Suprapubic skin (tissue), 4 donors: ENCODE measurements at regions not wholly inside any gene's neighbourhood (a gene's known extent, or its start where the extent isn't known, plus 50 kb on each side); places are given as distances from the start of the nearest gene placed in this dataset.

Experiments used
- DNase-seq, 2 donors: peaks; one replicate each; pipeline ENCODE4 v3.0.0-alpha.2; 2019; ENCODE audit warnings: low spot score in 2 of 2
- H3K27ac ChIP-seq: fragments of 200-600 bp; sonication (generic); one replicate; pipeline ENCODE4 v1.5.1; 2019
- H3K27me3 ChIP-seq: fragments of 200-600 bp; sonication (generic); one replicate; pipeline ENCODE4 v1.5.1; 2019
- H3K36me3 ChIP-seq: fragments of 200-600 bp; sonication (generic); one replicate; pipeline ENCODE4 v1.5.1; 2019
- H3K4me1 ChIP-seq: fragments of 200-600 bp; sonication (generic); one replicate; pipeline ENCODE4 v1.5.1; 2019
- H3K4me3 ChIP-seq: fragments of 200-600 bp; sonication (generic); one replicate; pipeline ENCODE4 v1.5.1; 2019; ENCODE audit warnings: mild to moderate bottlenecking
- H3K9me3 ChIP-seq: fragments of 200-600 bp; sonication (generic); one replicate; pipeline ENCODE4 v1.5.1; 2019
- EP300 ChIP-seq: sonication (generic); formaldehyde crosslinking; IDR thresholded peaks from one replicate; pipeline ENCODE4 v1.6.1; 2017; ENCODE audit warnings: antibody characterized with exemption
- POLR2A ChIP-seq, 2 donors: fragments of 450-650 bp; IDR thresholded peaks; one replicate each; pipeline ENCODE4 v1.6.1; 2017; ENCODE audit warnings: antibody characterized with exemption in 2 of 2, mild to moderate bottlenecking in 2 of 2, moderate library complexity in 2 of 2
- POLR2AphosphoS5 ChIP-seq, 3 donors: sonication (generic); formaldehyde crosslinking; IDR thresholded peaks; one replicate each; pipeline ENCODE4 v1.6.1; 2017; ENCODE audit warnings: antibody characterized with exemption in 3 of 3
- WGBS: methylation state at CpG from one replicate; pipeline ENCODE4 v1.1.5; 2018; 5-methylcytosine and 5-hydroxymethylcytosine counted together
- TF ChIP-seq, protein P1 (sequence below), 2 donors: fragments of 200-600 bp in 1 of 2; fragments of 450-650 bp in 1 of 2; sonication (generic) in 1 of 2; IDR thresholded peaks; one replicate each; pipeline ENCODE4 v1.5.1; 2016 to 2019; ENCODE audit warnings: antibody characterized with exemption in 2 of 2, mild to moderate bottlenecking in 1 of 2, moderate library complexity in 1 of 2

DNA sequence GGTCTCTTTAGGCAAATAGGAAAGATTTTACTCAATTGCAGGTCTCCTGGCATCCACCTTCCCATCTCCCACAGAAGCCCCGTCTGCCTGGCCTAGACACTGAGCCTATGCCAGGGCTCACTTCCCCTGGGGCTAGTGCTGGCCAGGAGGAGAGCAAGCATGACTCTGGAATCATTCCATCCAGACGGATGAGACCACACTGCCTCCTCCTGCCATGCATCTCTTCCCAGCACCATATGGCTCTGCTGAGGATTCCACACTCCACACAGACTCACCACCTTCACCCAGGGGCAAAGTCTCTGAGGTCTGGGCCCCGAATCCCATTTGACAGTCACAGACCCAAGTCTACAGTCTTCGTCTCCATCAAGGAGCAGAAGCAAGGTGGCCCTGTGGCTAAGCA lies 346.5 kb downstream of the C16orf95 start:
- Histone ChIP-seq H3K36me3 (no peaks in the 10 kb centered on the region), H3K27me3 (no peaks in the 10 kb centered on the region), H3K4me3 (no peak overlapping the region), H3K27ac (no peak overlapping the region), H3K4me1 (no peaks in the 10 kb centered on the region), H3K9me3 (no peaks in the 10 kb centered on the region)
- DNase-seq = no peak
- 77% methylated on average over 3 of the region's 4 CpGs for WGBS
- TF ChIP-seq POLR2A (IDR thresholded peaks at IDR 0.05) (no peak), EP300 (no peak), POLR2AphosphoS5 (IDR thresholded peaks at IDR 0.05) (no peak)
- TF ChIP-seq, protein P1, sequence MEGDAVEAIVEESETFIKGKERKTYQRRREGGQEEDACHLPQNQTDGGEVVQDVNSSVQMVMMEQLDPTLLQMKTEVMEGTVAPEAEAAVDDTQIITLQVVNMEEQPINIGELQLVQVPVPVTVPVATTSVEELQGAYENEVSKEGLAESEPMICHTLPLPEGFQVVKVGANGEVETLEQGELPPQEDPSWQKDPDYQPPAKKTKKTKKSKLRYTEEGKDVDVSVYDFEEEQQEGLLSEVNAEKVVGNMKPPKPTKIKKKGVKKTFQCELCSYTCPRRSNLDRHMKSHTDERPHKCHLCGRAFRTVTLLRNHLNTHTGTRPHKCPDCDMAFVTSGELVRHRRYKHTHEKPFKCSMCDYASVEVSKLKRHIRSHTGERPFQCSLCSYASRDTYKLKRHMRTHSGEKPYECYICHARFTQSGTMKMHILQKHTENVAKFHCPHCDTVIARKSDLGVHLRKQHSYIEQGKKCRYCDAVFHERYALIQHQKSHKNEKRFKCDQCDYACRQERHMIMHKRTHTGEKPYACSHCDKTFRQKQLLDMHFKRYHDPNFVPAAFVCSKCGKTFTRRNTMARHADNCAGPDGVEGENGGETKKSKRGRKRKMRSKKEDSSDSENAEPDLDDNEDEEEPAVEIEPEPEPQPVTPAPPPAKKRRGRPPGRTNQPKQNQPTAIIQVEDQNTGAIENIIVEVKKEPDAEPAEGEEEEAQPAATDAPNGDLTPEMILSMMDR (IDR thresholded peaks at IDR 0.05) = no peak

DNA sequence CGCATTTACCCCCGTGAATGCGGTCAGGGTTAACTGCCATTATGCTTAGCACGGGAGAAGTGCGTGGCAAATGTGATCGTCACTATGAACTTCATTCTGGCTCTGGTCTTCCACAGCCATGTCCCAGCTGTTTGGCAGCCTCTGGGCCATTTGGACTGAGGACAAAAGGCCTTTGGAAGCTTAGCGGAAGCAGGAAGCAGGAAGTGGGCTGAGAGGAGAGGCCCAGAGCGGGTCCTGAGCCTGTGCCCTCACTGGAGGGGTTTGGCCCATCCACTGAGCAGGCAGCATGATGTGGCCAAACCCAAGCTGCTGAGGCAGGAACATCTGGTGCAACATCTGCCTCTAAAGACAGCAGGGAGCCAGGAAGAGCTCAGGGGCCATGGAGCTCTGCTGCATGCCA lies 345.9 kb downstream of the C16orf95 start:
- Histone ChIP-seq H3K27ac (no peak overlapping the region), H3K27me3 (no peaks in the 10 kb centered on the region)
- WGBS = 76% methylated on average over 8 of the region's 8 CpGs

DNA sequence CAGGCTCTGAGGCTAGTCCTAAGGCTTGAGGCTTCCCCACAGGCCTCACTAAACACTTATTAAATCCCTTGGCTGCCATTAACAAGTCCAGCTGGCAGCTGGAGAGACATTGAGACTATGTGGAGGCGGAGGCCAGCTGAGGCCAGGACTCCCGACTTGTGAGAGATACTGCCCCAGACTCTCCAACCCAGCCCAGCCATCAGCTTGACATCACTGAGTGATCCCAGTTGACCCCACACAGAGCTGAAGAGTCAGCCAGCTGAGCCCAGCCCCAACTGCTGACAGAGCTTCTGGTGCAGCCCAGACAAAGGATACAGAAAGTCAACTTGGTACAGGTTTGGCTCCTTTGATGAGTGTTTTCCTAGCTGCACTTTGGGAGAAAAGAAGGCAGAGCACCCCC lies 343.1 kb downstream of the C16orf95 start:
- 83% methylated on average over 2 of the region's 2 CpGs for WGBS
- Histone ChIP-seq H3K36me3 (no peaks in the 10 kb centered on the region), H3K4me1 (peaks cover 4% of the 10 kb centered on the region)

More for the DNA sequence above, 345.9 kb downstream of the C16orf95 start:
- Histone ChIP-seq H3K4me1 (peaks cover 4% of the 10 kb centered on the region), H3K9me3 (no peaks in the 10 kb centered on the region), H3K4me3 (no peak overlapping the region), H3K36me3 (no peaks in the 10 kb centered on the region)
- DNase-seq = no peak
- TF ChIP-seq, protein P1 (IDR thresholded peaks at IDR 0.05) = no peak
- TF ChIP-seq EP300 (no peak), POLR2A (IDR thresholded peaks at IDR 0.05) (no peak), POLR2AphosphoS5 (IDR thresholded peaks at IDR 0.05) (no peak)

DNA sequence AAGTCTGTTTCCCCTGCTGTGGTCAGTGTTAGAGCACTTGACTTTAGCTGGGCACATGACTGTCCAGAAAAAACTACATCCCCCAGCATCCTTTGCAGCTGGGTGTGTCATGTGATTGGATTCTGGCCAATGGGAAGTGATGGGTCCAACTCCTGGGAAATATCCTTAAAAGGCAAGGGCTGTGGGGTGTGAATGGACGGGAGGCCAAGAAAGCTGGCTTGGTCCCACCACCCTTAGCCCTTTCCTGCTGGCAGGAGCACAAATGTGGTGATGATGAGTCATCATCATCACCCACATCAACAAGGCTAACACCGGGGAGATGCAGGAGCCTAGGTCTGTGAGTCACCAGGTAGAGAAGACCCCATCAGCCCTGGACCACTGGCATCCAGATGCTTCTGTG lies 341.7 kb downstream of the C16orf95 start:
- Histone ChIP-seq H3K36me3 (no peaks in the 10 kb centered on the region), H3K4me3 (no peak overlapping the region), H3K9me3 (no peaks in the 10 kb centered on the region), H3K27ac (no peak overlapping the region), H3K4me1 (peaks cover 4% of the 10 kb centered on the region), H3K27me3 (peaks cover 7% of the 10 kb centered on the region)
- WGBS = 0% methylated on average over 2 of the region's 2 CpGs
- TF ChIP-seq EP300 = no peak
- DNase-seq = no peak

More for the DNA sequence above, 343.1 kb downstream of the C16orf95 start:
- H3K27me3 ChIP-seq = peaks cover 5% of the 10 kb centered on the region
- TF ChIP-seq, protein P1 (IDR thresholded peaks at IDR 0.05) = no peak
- TF ChIP-seq POLR2A (IDR thresholded peaks at IDR 0.05) = no peak
- no peak for TF ChIP-seq POLR2AphosphoS5 (IDR thresholded peaks at IDR 0.05)
- no peak for TF ChIP-seq EP300
- H3K9me3 ChIP-seq = no peaks in the 10 kb centered on the region
- H3K27ac ChIP-seq = no peak overlapping the region
- no peak overlapping the region for H3K4me3 ChIP-seq
- no peak for DNase-seq

DNA sequence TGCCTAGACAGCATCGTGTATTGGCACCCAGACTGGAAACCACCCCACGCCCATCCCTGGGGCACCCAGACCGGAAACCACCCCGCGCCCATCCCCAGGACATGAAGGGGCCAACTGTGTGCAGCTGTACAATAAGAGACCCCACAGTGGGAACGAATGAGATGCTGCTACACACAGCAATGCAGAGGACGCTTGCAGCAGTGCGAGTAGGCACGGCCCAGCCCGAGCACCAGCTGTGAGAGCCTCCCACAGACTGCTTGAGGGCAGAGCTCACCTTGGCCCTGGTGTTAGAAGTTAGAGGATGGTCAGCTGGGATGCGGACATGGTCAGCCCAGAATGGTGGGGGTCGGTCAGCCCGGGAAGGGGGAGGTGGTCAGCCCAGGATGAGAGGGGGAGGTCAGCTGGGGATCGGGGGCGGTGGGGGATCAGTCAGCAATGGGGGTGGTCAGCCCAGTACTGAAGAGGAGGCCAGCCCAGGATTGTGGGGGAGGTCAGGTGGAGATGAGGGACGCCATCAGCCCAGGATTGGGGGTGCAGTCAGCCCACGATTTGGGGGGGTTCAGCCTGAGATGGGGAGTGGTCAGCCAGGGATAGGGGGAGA lies 340.0 kb downstream of the C16orf95 start:
- TF ChIP-seq POLR2A (IDR thresholded peaks at IDR 0.05) (no peak), EP300 (no peak), POLR2AphosphoS5 (IDR thresholded peaks at IDR 0.05) (no peak)
- TF ChIP-seq, protein P1 (IDR thresholded peaks at IDR 0.05) = no peak
- H3K9me3 ChIP-seq = no peaks in the 10 kb centered on the region
- 87% methylated on average over 10 of the region's 17 CpGs for WGBS
- no peak overlapping the region for H3K27ac ChIP-seq
- H3K4me3 ChIP-seq = no peak overlapping the region
- no peak for DNase-seq
- peaks cover 12% of the 10 kb centered on the region for H3K27me3 ChIP-seq
- H3K36me3 ChIP-seq = no peaks in the 10 kb centered on the region
- H3K4me1 ChIP-seq = peaks cover 4% of the 10 kb centered on the region
